OCI-LY7 (cell line): ENCODE measurements at regions not wholly inside any gene's neighbourhood (a gene's known extent, or its start where the extent isn't known, plus 50 kb on each side); places are given as distances from the start of the nearest gene placed in this dataset.
"Not testable (repeated sequence)": the region's sequence is repeated elsewhere in the genome, so short reads cannot be mapped to it uniquely, and the experiment has no call there.

Source experiments
- BruUV-seq: library from RNA; stranded (reverse); fragments of 400-500 nt; replicated peaks from 2 replicates; lab custom pipeline; 2021; lab: Mats Ljungman, UMichigan
- CTCF ChIA-PET: fragments of 300-600 bp; sonication (Branson Sonifier 250); formaldehyde crosslinking; loops from one replicate; lab custom pipeline; 2022; ENCODE audit warnings: antibody characterized with exemption; ENCODE audit not compliant: unreplicated experiment; lab: Charles Lee
- POLR2A ChIA-PET: fragments of 300-600 bp; sonication (Branson Sonifier 250); formaldehyde crosslinking; loops from one replicate; lab custom pipeline; 2022; ENCODE audit warnings: antibody characterized with exemption; lab: Charles Lee
- DNase-seq: peaks from one replicate; pipeline ENCODE4 v3.0.0-alpha.2; 2015; ENCODE audit warnings: low spot score
- H2AFZ ChIP-seq: fragments of 200-600 bp; sonication (generic), shearing (Covaris generic); 2 replicates; pipeline ENCODE4 v1.6.1; 2014; ENCODE audit warnings: mild to moderate bottlenecking, antibody characterized with exemption, low read length, moderate library complexity
- H3K27ac ChIP-seq: fragments of 200-600 bp; sonication (generic); 2 replicates; pipeline ENCODE4 v1.5.1; 2014; ENCODE audit warnings: mixed run types, low read depth, mild to moderate bottlenecking, moderate library complexity, low read length, inconsistent platforms; ENCODE audit not compliant: poor library complexity, severe bottlenecking
- H3K36me3 ChIP-seq: fragments of 200-600 bp; sonication (generic); 2 replicates; pipeline ENCODE4 v1.6.1; 2014; ENCODE audit warnings: mild to moderate bottlenecking, antibody characterized with exemption, low read length, moderate library complexity, mixed read lengths; ENCODE audit not compliant: insufficient read depth
- H3K4me1 ChIP-seq: fragments of 200-600 bp; sonication (generic); 2 replicates; pipeline ENCODE4 v1.5.1; 2014; ENCODE audit warnings: mild to moderate bottlenecking, low read length; ENCODE audit not compliant: insufficient read depth, poor library complexity, severe bottlenecking
- H3K4me2 ChIP-seq: fragments of 200-600 bp; sonication (generic); 2 replicates; pipeline ENCODE4 v1.6.1; 2014; ENCODE audit warnings: mild to moderate bottlenecking, low read length
- H3K4me3 ChIP-seq: fragments of 200-600 bp; sonication (generic); 2 replicates; pipeline ENCODE4 v1.5.1; 2014; ENCODE audit warnings: mild to moderate bottlenecking, low read depth, low read length; ENCODE audit not compliant: poor library complexity, severe bottlenecking
- H3K79me2 ChIP-seq: fragments of 200-600 bp; sonication (generic); 2 replicates; pipeline ENCODE4 v1.6.1; 2016; ENCODE audit warnings: low read depth, mild to moderate bottlenecking, low read length, moderate library complexity, mixed read lengths; ENCODE audit not compliant: insufficient read depth
- H3K9me2 ChIP-seq: fragments of 200-600 bp; sonication (generic); 2 replicates; pipeline ENCODE4 v1.6.1; 2016; ENCODE audit warnings: mild to moderate bottlenecking, low read length, mixed read lengths; ENCODE audit not compliant: insufficient read depth
- H3K9me3 ChIP-seq: fragments of 200-600 bp; sonication (generic); 2 replicates; pipeline ENCODE4 v1.6.1; 2014; ENCODE audit warnings: mild to moderate bottlenecking, mixed run types, low read length, mixed read lengths
- H4K20me1 ChIP-seq: fragments of 200-600 bp; sonication (generic); 2 replicates; pipeline ENCODE4 v1.6.1; 2014; ENCODE audit warnings: mild to moderate bottlenecking, antibody characterized with exemption, low read length, moderate library complexity, mixed read lengths; ENCODE audit not compliant: insufficient read depth
- CTCF ChIP-seq: fragments of 200-600 bp; sonication (generic); conservative IDR thresholded peaks from 2 replicates; pipeline ENCODE4 v1.5.1; 2014; ENCODE audit warnings: mild to moderate bottlenecking, antibody characterized with exemption, low read length, moderate library complexity, mixed read lengths
- EZH2phosphoT487 ChIP-seq: fragments of 200-600 bp; sonication (generic); IDR thresholded peaks from 2 replicates; pipeline ENCODE4 v1.6.1; 2018; ENCODE audit warnings: low read depth, borderline replicate concordance, mild to moderate bottlenecking, mixed run types, antibody characterized with exemption, low read length, moderate library complexity, mixed read lengths
- intact Hi-C: fragments of 100-400 bp; cut with micrococcal nuclease; formaldehyde crosslinking; loops from one replicate; pipeline ENCODE4 v1.10.0; 2022; ENCODE audit not compliant: unreplicated experiment

- CTCF ChIA-PET: no interaction called here
- BruUV-seq: no TSS peak
Measured at GRCh38 chr7:9391221-9391620, 957.8 kb downstream of the NXPH1 start.

GRCh38 chr7:9391984-9392383 lies 958.6 kb downstream of the NXPH1 start:
- H3K4me2 ChIP-seq: no peak overlapping the region
- TF ChIP-seq CTCF (no peak), EZH2phosphoT487 (no peak)
- H3K4me3 ChIP-seq: no peak overlapping the region
- no peaks in the 10 kb centered on the region for H3K4me1 ChIP-seq
- no peaks in the 10 kb centered on the region for H3K36me3 ChIP-seq
- H2AFZ ChIP-seq: no peak overlapping the region
- no peaks in the 10 kb centered on the region for H3K9me2 ChIP-seq
- no peak for DNase-seq
- POLR2A ChIA-PET: no interaction called here
- H4K20me1 ChIP-seq: no peaks in the 10 kb centered on the region
- H3K27ac ChIP-seq: no peak overlapping the region
- intact Hi-C loops: no loop called here
- H3K79me2 ChIP-seq: no peaks in the 10 kb centered on the region
- CTCF ChIA-PET: no interaction called here
- no peaks in the 10 kb centered on the region; the same call in 1 of the 2 replicates for H3K9me3 ChIP-seq
- no TSS peak for BruUV-seq

More at GRCh38 chr7:9391221-9391620, 957.8 kb downstream of the NXPH1 start:
- no peaks in the 10 kb centered on the region for H3K4me1 ChIP-seq
- DNase-seq: no peak
- H3K36me3 ChIP-seq: no peaks in the 10 kb centered on the region
- intact Hi-C loops: no loop called here
- no peak overlapping the region for H2AFZ ChIP-seq
- H3K79me2 ChIP-seq: no peaks in the 10 kb centered on the region
- no peaks in the 10 kb centered on the region for H3K9me2 ChIP-seq
- H3K4me2 ChIP-seq: no peak overlapping the region
- TF ChIP-seq CTCF (no peak), EZH2phosphoT487 (no peak)
- no peak overlapping the region for H3K27ac ChIP-seq
- POLR2A ChIA-PET: no interaction called here
- H3K4me3 ChIP-seq: no peak overlapping the region
- no peaks in the 10 kb centered on the region for H4K20me1 ChIP-seq
- H3K9me3 ChIP-seq: no peaks in the 10 kb centered on the region; the same call in 1 of the 2 replicates

GRCh38 chr7:9404386-9404785 lies 971.0 kb downstream of the NXPH1 start:
- H3K9me3 ChIP-seq, intact Hi-C loops, POLR2A ChIA-PET, H3K4me3 ChIP-seq, H3K79me2 ChIP-seq, H3K4me1 ChIP-seq, H2AFZ ChIP-seq, BruUV-seq, DNase-seq, H3K36me3 ChIP-seq, H4K20me1 ChIP-seq, H3K4me2 ChIP-seq, H3K27ac ChIP-seq, CTCF ChIA-PET, H3K9me2 ChIP-seq: not testable (repeated sequence)
